Stimulated activated naive CD4-positive, alpha-beta T cell (primary cell): ENCODE measurements at regions not wholly inside any gene's neighbourhood (a gene's known extent, or its start where the extent isn't known, plus 50 kb on each side); places are given as distances from the start of the nearest gene placed in this dataset.
A peak's percentile ranks its signal among the peaks of the same experiment; 100 is the strongest.

ENCODE experiments used
- DNase-seq, 6 experiments: peaks; one replicate each; lab custom pipeline; 2025; lab: John Stamatoyannopoulos, UW

GRCh38 chr13:50101590-50101989 lies 86.3 kb downstream of the KCNRG start:
- no peak for DNase-seq

DNA sequence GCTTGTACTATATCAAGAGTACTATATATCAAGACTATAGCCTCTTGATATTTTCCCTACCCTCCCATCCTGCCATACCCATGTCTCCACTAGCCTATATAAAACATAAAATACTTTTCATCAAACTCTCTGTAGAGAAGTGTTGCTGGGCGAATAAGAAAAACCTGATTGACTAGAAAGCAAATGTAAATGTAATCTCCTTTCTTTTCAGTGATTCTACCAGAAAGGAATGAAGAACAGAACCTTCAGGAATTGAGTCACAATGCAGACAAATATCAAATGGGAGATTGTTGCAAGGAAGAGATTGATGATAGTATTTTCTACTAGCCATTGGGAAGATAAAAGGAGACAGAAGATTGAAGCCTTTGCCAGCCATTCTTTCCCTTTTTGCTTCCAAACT lies 89.2 kb downstream of the KCNRG start:
- no peak for DNase-seq

DNA sequence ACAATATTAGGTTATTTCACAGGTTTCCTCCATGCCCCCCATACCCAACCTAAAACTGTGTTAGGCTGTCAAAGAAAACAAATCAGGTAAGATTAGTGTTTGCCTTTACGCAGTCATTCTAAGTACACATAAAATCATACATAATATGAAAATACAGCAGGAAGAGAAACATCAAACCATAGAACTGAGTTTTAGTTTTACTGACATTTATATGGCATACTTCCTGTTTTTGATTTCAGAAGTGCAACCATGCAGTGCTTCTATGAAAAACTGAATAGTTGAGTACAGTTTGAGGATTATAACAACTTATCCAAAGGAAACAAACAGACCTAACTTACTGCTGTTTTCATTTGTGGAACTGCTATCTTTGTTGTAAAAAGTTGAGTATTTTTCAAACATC lies 91.3 kb downstream of the KCNRG start:
- peak in 2 of 6 experiments; percentile 12 to 31 for DNase-seq

- DNase-seq = no peak
These were observed 92.0 kb downstream of the KCNRG start for GRCh38 chr13:50107205-50107604.

- DNase-seq = no peak
These were observed 99.7 kb downstream of the KCNRG start for GRCh38 chr13:50114961-50115360.

DNA sequence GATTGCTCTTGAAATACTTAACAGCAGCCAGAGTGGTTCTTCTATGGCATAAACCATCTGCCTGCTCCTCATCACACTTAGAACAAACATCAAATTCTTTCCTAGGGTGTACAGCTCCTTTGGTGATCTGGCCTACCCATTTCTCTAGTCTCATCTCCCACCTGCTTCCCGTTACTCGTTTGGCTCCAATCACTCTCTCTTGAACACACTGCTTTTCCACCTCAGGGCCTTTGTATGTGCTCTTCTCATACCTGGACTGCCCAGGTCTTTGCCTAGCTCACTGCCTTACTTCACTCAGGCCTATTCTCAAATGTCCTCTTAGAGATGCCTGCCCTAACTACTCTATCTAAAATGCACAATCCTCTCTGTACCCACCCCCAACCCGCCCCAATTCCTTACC lies 100.5 kb downstream of the KCNRG start:
- no peak for DNase-seq

- DNase-seq = no peak
These were observed 101.3 kb downstream of the KCNRG start for GRCh38 chr13:50116430-50116973.

DNA sequence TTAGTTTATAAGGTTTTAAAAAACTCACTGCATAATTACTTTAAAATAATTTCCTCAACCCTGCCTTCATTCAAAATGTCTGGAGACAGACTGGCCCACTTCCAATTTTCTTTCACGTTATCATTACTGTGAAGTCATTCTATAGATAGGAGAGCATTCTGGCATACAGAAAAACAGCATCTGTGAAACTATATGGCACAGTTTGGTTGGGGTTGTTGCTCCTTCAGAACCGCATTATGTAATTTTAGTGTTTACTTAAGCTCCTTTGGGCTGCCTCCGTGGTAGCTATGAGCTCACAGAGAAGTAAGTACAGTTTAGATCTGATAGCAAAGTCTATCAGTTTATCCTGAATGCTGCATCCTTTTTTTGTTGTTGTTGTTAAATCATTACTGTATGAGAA lies 104.3 kb downstream of the KCNRG start:
- DNase-seq = no peak

- no peak for DNase-seq
These were observed 107.2 kb downstream of the KCNRG start for GRCh38 chr13:50122455-50122854.

DNA sequence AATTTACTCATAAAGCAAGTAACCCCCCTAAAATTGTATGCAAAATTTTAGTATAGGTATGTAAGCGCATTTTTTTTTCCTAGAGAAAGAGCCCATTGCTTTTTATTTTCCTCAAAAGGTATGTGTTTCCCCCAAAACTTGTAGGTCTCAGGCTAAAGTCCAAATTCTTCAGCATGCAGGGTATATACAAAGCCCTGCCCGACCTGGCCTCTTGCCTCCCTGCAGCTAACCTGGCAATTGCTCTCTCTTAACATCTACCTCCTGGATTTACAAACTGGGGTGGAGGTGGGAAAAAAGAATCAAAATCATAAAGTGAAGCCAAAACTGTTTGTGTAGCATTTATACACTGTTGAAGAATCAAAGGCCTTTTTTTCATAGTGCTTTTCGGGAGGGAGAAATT lies 107.8 kb downstream of the KCNRG start:
- no peak for DNase-seq

DNA sequence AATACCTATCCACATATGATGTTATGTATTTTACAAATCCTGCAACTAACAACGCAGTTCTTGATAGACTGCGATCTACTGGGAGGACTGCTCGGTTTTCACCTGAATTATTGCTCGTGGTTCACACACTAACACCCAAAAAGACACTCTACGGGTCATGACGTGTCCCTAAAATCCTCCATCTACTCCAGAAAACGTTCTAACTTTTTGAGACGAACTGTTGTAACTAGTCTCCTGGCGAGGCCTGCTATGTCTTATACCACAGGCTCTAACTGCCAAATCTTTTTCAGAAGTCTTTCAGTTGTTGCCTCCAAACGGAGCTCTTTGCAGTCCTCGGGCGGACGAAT lies 108.2 kb downstream of the KCNRG start:
- peak in 2 of 6 experiments; percentile 40 to 64 for DNase-seq

DNA sequence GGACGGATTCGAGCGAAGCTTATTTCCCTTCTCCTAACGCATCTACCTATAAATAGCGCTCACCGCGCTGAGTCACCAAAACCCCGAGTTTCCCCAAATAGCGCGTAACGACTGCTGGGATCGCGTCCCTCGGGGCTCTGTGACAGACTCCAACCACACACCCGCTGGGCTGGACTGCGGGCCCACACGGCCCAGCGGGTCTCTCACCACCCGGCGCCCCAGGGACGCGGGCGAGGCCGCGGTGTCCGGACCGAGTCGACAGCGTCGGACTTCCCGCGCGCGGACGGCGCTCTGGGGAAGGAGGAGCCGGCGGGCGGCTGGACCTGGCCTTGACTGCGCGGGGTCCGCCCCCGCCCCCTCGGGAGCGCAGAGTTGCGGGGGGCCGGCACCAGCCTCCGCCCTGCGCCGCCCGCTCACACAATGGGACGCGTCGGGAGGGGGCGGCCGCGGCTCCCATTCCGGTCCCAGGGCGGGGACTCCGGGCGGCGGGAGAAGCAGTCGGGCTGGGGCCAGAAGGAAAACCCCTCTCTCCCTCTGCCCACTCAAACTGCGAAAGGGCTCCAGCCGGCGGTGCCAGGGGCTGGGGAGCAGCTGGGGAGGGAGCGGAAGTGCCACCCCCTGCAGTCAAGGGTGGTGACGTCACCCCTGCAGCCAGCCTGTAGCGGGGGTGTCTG lies 108.8 kb downstream of the KCNRG start:
- peak in 4 of 6 experiments; percentile 60 to 74 (median 68) for DNase-seq

DNA sequence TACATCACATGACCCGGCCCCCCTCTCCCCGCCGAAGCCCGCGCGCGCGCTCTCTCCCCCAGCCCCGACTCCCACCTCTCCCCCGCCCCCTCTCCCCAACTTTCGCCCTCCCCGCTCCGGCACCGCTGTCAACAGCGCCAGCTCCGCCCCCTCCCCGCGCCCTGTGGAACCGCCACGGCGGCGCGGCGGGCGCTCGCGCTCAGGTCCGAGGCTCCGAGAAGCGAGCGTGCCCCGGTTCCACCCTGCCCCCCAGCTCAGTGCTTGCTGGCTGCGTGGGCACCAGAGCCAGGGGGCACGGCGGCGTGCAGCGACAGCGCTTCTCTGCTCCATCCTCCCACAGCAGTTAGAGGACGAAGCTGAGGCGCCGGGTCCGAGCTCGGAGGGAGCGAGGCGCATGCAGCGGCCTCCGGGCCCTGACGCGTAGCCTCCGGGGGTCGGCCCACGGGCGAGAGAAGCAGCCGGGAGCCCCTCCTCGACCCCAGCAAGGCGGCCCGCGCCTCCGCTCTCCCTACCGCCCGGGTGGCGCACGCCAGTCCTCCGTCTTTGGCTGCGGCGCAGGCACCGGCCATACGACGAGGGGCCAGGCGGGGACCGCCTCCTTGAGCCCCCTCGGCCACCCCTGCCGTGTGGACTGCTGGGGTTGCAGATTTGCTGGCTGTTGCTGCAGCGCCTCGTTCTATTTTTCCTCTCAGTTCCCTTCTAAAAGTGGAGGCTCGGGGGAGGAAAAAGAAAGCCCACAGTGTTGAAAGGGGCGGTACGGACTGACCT lies 109.5 kb downstream of the KCNRG start:
- peak; percentile 89 to 96 (median 94) for DNase-seq

GRCh38 chr13:50125304-50125553 lies 110.0 kb downstream of the KCNRG start:
- DNase-seq = peak in 1 of 6 experiments; percentile 85

GRCh38 chr13:50125554-50126262 lies 110.5 kb downstream of the KCNRG start:
- DNase-seq = peak; percentile 74 to 91 (median 84)

- peak in 3 of 6 experiments; percentile 48 to 75 (median 69) for DNase-seq
These were observed 111.2 kb downstream of the KCNRG start for GRCh38 chr13:50126263-50126992.

DNA sequence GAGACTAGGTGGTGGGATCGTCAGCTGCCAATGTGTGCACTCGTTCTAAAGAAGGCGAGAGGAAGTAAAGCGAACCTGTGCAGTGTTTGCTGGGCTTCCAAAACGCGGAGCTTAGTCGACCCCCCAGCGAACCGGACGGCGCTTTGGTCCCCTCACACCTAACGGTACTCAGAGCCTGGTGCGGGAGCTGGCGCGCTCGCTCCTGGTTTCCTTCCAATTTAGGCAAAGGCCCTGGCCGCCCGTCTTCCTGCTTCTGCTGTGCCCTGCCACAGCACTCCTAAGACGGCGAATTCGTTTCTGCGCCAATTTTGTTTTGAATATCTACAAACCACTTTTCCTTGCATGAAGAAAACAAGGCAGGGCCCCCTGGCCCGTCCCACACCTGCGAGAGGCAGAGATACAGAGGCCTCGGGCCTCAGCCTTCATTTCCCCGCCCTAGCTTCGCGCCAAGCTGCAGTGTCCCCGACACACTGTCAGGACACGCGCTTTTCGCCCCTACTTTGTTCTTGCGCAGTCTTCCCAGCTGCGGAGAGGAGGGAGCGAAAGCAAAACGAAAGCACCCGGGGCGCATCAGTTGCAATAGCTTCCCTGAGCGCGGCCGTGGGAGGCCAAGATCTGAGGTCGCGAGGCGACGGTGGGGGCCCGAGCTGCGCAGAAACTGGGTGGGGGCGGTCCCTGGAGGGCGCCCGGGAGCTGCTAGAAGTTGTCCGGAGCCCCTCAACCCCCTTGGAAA lies 111.9 kb downstream of the KCNRG start:
- peak in 5 of 6 experiments; percentile 20 to 59 (median 43) for DNase-seq

DNA sequence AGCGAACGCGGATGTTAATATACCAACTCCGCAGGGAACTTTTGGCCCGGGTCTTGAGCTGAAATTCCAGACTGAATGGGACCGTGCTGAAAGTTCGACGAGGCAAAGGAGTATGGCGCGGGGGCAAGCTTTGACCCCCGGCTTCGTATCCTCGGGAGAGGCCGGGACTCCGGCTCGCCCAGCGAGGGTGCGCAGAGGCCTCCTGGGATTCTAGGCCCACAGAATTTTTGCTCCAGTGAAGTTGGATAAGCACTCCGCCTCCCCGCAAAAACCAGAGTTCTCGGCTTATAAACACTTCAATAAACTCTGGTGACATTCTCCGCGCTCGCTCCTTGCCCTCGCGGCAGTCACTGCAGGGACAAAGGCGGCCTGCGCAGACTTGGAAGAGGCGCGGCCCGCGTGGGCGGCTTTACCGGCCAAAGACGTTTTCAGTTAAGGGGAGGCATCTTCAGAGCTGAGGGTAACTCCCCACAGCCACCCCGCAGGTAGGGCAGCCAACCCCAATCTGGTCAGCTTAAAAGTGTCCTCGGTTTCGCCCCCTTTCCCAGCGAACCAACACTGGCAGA lies 112.6 kb downstream of the KCNRG start:
- DNase-seq = no peak

DNA sequence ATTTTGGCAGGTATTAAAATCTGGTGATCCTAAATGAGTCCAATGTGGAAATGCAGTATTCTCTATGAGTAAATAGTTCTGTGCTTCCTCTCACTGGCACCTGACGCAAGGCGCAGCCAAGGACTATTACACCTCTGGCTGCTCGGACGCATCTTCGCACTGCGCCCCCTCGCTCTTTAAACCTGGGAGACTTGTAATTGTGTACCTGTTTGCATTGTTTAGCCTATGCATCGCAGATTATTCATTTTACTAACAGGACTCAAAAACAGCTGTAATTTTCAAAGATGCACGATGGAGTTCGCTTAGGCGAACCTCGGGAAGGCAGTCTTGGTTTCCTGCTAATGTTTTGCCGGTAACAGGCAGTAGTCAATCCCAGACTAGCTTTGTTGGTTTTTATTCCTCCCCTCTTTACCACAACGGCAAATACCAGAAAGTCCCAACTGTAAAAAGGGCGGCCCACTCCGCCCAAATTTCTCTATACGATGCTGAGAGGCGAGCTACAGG lies 113.2 kb downstream of the KCNRG start:
- DNase-seq = no peak

DNA sequence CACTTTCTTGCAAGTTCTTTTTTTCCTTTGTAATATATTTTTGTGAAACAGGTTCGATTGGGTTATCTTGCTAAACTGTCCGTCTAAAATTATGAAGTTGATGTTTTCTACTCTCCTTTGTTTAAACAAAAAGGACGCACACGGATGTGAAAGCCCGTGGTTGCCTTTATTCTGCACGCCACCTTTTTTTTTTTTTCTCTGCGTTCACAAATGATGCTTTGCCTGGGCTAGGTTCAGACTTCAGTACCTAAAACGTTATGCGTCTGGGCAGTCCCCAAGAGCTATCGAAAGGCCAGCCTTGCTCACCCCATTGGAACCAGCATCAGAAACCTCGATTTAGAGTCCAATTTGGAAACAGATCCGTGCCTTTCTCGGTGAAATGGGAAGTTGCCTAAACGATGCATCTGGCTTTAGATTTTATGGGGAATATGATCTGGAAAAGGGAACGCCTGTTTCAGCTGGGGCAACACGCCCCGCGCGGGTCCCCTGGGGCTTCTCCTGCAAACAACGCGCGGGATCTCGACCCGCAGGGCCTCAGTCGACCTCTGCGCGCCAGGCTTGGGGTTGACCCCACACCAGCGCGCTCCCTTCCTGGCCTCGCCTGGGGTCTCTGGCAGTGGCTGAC lies 113.9 kb downstream of the KCNRG start:
- DNase-seq = peak in 3 of 6 experiments; percentile 13 to 44 (median 22)
